ENCODE measurements at regions not wholly inside any gene's neighbourhood (a gene's known extent, or its start where the extent isn't known, plus 50 kb on each side); places are given as distances from the start of the nearest gene placed in this dataset.
"Not testable (repeated sequence)": the region's sequence is repeated elsewhere in the genome, so short reads cannot be mapped to it uniquely, and the experiment has no call there.

DNA sequence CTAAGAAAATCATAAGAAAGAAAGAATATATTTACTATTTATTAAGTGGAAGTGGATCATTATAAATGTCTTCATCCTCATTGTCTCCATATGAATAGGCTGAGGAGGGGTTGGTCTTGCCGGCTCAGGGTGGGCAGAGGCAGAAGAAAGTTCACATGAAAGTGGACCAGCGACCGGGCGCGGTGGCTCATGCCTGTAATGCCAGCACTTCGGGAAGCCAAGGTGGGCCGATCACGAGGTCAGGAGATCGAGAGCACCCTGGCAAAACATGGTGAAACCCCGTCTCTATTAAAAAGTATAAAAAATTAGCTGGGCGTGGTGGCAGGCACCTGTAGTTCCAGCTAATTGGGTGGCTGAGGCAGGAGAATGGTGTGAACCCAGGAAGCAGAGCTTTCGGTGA lies 1145.4 kb downstream of the STIM2 start:
- ATAC-seq (ENCODE audit: poor library complexity) (no peak), DNase-seq (no peak)
- intact Hi-C loops (cut with DNase I): no loop called here

DNA sequence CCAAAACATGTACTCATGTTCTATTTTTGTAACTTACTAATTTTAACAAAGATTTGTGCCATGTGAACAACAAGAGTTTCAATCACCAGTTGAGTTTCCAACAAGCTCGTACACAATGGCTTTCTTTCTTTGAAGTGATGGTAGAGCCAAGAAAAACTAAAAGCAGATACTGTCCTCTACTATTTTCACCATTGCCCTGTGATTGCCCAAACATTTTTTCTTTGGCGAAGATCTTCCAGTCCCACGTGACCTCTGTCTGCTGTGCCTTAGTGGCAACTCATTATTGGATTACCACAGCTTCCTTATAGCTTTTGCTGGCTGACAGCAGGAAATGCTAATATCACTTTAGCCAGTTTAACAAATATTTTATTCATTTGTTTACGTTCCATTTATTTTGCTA lies 1147.1 kb downstream of the STIM2 start:
- no peak for ATAC-seq (ENCODE audit: poor library complexity)
- no peak for DNase-seq

DNA sequence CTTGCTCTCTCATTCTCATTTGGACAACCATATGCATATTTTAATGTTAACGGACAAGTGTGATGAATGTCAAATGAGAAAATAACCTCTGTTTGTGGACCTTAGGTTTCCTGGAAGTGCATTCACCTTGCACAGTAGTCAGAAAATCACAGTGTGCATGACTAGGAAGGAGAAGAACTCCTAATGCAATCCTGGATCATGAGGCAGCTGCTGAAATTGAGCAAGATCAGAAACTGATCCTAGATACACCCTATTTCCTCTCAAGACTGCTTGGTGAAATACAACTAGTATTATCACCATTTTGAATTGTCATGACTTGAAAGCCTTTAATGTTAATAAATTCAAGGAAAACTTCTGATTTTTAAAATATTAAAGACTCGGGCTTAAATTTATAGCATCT lies 1148.9 kb downstream of the STIM2 start:
- no peak for ATAC-seq (ENCODE audit: poor library complexity)
- intact Hi-C loops (cut with DNase I): no loop called here
- no peak for DNase-seq

More for the DNA sequence above, 1147.1 kb downstream of the STIM2 start:
- intact Hi-C loops (cut with DNase I): no loop called here

GRCh38 chr4:28010577-28011240 lies 1150.1 kb downstream of the STIM2 start:
- intact Hi-C loops (cut with DNase I): no loop called here

GRCh38 chr4:28014469-28014868 lies 1153.8 kb downstream of the STIM2 start:
- intact Hi-C loops (cut with DNase I): no loop called here
- ATAC-seq (ENCODE audit: poor library complexity) (no peak), DNase-seq (no peak)

More at GRCh38 chr4:28010577-28011240, 1150.1 kb downstream of the STIM2 start:
- DNase-seq: no peak
- ATAC-seq (ENCODE audit: poor library complexity): no peak

- no peak for ATAC-seq (ENCODE audit: poor library complexity)
- DNase-seq: no peak
- intact Hi-C loops (cut with DNase I): no loop called here
Measured at GRCh38 chr4:28015996-28016395, 1155.4 kb downstream of the STIM2 start.

GRCh38 chr4:28038253-28038652 lies 1177.6 kb downstream of the STIM2 start:
- ATAC-seq (ENCODE audit: poor library complexity); DNase-seq; intact Hi-C loops (cut with DNase I): not testable (repeated sequence)

DNA sequence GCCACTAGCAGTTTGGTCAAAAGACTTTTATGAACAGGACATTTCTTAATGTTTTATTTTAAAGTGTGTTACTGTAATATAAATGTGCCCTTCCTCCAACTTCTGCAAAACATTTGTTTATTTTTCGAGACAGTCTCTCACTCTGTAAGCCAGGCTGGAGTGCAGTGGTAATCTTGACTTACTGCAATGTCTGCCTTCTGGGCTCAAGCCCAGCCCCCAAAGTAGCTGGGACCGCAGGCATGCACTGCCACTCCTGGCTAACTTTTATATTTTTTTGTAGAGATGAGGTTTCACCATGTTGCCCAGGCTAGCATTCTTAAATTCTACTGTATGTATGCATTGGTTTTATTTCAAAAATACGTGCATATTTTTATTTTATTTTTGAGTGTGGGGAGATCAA lies 1201.9 kb downstream of the STIM2 start:
- no peak for DNase-seq
- ATAC-seq (ENCODE audit: poor library complexity): no peak
- intact Hi-C loops (cut with DNase I): no loop called here

GRCh38 chr4:28073860-28074555 lies 1213.4 kb downstream of the STIM2 start:
- intact Hi-C loops (cut with DNase I): no loop called here

DNA sequence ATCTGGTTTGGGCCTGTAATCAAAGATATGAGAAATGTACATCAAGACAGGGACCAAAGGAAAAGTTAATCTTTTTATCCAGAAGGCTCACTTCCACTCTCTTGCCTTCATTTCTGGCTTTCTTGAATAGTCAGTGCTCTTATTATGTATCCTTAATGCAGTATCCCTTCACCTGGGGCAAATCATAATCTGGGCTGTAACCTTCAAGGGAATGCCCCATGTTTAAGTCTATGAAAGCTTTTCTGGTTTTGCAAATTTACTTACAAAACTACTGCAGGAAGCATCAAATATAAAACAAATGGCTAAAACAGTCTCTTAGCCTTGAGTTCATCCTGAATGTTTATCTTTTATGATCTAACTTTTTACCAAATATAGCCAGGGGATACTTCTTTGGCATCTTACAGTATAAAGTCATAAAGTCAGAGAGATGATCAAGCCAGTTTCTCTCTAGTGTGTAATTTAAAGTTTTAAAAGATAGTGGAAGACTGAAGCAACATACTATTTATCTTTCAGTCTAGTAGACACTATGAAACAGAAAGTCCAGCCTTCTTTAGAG lies 1214.8 kb downstream of the STIM2 start:
- DNase-seq (no peak), ATAC-seq (ENCODE audit: poor library complexity) (no peak)
- intact Hi-C loops (cut with DNase I): no loop called here

More at GRCh38 chr4:28073860-28074555, 1213.4 kb downstream of the STIM2 start:
- no peak for DNase-seq
- no peak for ATAC-seq (ENCODE audit: poor library complexity)

GRCh38 chr4:28077203-28077602 lies 1216.6 kb downstream of the STIM2 start:
- intact Hi-C loops (cut with DNase I); ATAC-seq (ENCODE audit: poor library complexity); DNase-seq: not testable (repeated sequence)

- DNase-seq (no peak), ATAC-seq (ENCODE audit: poor library complexity) (no peak)
- intact Hi-C loops (cut with DNase I): no loop called here
Measured at GRCh38 chr4:28082686-28083390, 1222.2 kb downstream of the STIM2 start.

DNA sequence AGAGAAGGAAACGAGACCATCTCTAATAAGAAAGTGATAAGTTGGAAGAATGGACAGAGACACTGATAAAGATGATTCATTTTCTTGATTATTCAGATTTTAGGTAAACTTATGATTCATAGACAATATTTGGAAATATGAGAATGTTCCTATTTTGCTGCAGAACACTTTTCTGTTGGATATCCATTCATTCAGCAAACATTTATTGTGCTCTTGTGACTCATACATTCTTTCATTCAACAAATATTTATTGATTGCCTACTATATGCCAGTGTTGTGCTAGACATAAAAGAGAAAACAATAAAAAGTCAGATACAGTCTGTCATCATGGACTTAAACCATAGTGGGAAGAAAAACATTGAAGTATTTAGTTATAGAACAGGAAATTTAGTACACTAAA lies 1232.0 kb downstream of the STIM2 start:
- intact Hi-C loops (cut with DNase I): no loop called here
- no peak for ATAC-seq (ENCODE audit: poor library complexity)

GRCh38 chr4:28093071-28093470 lies 1232.4 kb downstream of the STIM2 start:
- DNase-seq: no peak
- intact Hi-C loops (cut with DNase I): no loop called here
- no peak for ATAC-seq (ENCODE audit: poor library complexity)

More for the DNA sequence above, 1232.0 kb downstream of the STIM2 start:
- no peak for DNase-seq

DNA sequence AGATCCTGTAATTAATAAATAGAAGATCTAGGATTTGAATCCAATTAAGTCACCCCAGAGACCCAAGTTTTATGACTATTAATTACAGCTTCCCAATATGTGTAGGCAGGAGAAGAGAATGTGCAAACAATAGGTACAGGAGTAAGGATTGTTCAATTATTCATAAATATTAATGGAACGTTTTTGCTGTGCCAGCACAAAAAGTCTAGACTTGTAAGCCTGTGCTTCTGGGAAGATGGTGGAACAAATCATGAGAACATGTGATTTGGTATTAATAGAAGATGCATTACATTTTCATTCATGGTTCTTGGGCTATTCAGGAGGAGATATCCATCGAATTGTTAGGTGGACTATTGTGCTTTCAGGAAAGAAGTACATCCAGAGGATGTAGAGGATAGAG lies 1240.9 kb downstream of the STIM2 start:
- no peak for DNase-seq
- no peak for ATAC-seq (ENCODE audit: poor library complexity)
- intact Hi-C loops (cut with DNase I): no loop called here

GRCh38 chr4:28105271-28105859 lies 1244.7 kb downstream of the STIM2 start:
- ATAC-seq (ENCODE audit: poor library complexity): no peak
- intact Hi-C loops (cut with DNase I): no loop called here
- no peak for DNase-seq

- DNase-seq: no peak
- intact Hi-C loops (cut with DNase I): no loop called here
- ATAC-seq (ENCODE audit: poor library complexity): no peak
Measured at GRCh38 chr4:28106155-28106554, 1245.5 kb downstream of the STIM2 start.

DNA sequence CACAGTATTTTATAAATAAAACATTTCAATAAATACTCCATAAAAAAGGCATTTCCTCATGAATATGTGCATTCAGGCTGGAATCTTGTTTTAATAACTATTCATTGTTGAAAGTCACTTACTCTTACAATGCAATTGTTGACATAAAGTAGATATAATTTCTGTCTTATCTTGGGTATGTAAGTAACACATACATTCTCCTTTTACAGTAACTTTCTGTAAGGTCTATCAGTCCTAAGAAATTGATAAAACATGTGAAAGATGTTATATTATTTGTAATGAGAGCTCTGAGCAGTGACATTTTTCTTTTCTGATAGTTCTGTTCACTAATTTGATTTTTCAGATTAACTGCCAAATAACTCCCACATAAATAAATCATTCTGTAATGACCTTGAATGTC lies 1249.2 kb downstream of the STIM2 start:
- intact Hi-C loops (cut with DNase I): no loop called here
- DNase-seq (no peak), ATAC-seq (ENCODE audit: poor library complexity) (no peak)

DNA sequence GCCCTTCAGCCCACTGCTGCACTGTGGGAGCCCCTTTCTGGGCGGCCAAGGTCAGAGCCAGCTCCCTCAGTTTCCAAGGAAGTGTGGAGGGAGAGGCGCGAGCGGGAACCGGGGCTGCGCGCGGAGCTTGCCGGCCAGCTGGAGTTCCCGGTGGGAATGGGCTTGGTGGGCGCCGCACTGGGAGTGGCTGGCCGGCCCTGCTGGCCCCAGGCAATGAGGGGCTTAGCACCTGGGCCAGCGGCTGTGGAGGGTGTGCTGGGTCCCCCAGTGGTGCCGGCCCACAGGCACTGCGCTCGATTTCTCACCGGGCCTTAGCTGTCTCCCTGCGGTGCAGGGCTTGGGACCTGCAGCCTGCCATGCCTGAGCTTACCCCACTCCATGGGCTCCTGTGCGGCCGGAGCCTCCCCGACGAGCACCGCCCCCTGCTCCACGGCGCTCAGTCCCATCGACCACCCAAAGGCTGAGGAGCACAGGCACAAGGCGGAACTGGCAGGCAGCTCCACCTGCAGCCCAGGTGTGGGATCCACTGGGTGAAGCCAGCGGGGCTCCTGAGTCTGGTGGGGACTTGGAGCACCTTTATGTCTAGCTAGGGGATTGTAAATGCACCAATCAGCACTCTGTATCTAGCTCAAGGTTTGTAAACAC lies 1252.2 kb downstream of the STIM2 start:
- not testable (repeated sequence) for ATAC-seq (ENCODE audit: poor library complexity)

More for the DNA sequence above, 1252.2 kb downstream of the STIM2 start:
- intact Hi-C loops (cut with DNase I); DNase-seq: not testable (repeated sequence)

All from Right ventricle myocardium superior (tissue), 1 donor.